Activated CD8-positive, alpha-beta memory T cell treated with anti-CD3 and anti-CD28 coated beads for 4 hours (primary cell): ENCODE measurements at regions not wholly inside any gene's neighbourhood (a gene's known extent, or its start where the extent isn't known, plus 50 kb on each side); places are given as distances from the start of the nearest gene placed in this dataset.
"Not testable (repeated sequence)": the region's sequence is repeated elsewhere in the genome, so short reads cannot be mapped to it uniquely, and the experiment has no call there.

Experiments used
- DNase-seq, 2 donors: peaks; one replicate each; pipeline ENCODE4 v3.0.0-alpha.2; 2020; ENCODE audit warnings: low read depth in 2 of 2

DNA sequence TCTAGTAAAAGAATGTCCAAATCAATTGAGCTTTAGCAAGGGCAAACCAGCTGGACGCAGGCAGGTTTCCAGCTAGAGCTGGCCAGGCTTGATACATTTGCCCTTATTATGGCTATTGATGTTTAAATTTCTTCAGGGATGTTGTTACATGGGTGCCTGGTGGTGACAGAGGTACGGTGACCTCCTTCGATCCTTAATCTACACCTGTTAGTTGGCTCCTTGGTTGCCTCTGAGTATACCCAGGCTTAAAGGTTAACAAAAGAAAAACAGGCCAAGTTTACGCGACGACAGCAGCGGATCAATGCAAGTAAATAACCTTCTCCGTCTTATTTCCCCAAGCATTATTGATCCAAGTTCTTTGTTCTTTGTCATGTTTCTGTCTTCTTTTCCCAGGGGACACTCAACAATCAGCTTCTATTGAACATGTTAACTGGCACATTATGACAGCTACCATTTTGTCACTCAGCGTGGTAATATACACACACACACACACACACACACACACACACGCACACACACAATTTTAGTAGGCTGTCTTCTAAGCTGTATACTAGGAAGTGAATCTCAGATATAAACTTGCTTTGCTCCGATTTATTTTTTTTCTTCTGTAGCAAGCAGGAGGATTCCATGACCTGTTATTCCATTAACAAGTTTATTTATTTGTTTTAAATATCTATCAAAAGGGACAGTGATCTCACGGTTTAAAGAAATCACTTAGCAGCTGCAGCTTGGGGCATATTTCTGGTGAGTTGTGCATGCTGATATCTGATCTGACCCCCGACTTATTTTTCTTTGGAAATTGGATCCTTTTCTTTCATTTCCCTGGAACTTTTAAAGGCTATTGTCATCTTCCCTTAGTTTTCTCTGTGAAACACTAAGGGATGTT, 844.7 kb downstream of the MCTP2 start:
- no peak for DNase-seq

DNA sequence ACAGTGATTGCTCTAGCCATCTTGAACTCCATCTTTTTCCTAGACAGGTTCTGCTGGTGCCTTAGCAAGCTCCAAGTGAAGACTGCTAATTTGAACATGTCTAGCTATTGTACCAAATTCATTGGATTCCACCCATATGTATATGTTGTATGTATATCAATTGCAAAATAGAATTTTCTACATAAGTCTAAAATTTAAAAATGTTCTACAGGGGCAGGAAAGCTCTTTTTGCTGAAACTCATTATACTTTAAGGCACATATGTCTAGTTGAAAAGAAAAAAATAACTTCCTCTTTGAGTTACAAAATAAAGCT, 845.3 kb downstream of the MCTP2 start:
- DNase-seq, result no peak

DNA sequence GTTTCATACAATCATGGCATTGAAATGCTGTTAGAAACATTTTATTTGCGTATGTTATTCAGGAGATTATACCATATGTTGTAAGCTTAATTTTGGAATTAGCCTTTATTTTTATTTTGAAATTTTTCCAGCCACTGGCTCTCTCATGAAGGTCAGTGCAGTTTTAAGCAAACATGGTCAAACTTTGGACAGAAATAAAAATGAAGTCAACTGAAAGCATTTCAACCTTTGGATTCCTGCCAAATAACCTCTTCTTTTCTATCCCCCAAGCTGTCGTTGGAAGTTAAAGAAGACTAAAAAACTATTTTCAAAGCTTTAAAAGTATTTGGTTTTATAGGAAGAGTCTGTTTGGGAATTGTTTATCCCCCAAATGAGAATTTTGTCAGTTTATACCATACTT, 846.6 kb downstream of the MCTP2 start:
- DNase-seq, result no peak

DNA sequence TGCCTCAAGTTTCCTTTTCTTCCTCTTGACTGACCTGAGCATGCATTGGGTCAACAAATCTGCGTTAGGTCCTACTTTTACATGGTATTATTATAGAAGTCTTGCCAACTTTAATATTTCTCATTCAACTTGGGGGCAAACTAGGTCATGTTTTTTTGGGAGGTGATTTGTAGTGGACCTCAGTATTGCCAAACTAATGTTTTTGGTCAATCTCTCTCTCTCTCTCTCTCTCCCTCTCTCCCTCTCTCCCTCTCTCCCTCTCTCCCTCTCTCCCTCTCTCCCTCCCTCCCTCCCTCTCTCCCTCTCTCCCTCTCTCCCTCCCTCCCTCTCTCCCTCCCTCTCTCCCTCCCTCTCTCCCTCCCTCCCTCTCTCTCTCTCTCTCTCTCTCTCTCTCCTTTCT, 848.9 kb downstream of the MCTP2 start:
- not testable (repeated sequence) for DNase-seq

DNA sequence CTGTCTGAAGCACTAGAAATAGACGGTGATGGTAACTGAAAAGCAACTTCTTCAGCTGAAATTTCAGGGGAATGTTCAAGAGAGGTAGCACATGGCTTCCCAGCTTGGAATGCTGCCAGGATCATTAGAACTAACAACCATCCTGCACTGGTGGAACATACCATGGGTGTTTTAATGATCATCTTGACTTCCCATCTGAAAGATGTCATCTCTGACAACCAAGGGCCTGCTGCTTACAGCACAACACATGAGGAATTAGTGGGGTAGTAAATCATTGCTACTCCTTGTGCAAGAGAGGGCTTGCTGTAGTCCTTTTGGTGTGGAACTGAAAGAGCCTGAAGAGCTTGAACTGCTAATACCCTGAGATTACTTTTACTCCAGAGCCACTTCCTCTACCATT, 853.7 kb downstream of the MCTP2 start:
- DNase-seq, result no peak

DNA sequence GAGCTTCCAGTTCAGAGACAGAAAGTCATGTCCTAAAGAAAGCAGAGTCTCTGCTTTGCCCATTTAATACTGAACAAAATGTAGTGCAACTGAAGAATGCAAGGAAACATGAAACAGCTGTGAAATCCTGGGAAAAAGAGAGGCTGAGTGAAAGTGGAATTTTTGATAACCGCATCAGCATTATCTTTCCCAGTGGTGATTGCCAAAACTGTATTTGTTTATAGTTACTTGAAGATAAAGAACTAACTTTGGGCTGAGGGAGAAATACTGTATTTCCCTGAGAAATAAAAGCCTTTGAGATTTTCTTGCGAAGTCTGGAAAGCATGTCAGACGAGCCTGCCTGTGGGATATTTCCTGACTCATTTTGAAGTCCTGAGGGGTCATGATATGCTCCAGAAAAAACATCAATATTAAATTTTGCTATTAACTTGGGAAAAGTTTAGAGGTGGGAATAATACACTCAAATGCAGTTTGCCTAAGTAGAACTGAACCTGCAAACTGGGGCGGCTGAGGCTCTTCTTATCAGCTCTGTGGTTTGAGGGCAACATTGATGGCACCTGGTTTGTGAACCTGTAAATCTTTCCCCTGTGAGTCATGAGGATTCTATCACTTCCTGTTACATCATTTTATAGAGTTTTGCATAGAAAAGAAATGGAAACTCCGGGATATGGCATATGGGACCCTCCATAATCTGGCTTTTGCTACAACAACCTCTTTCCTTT, 855.3 kb downstream of the MCTP2 start:
- DNase-seq, result no peak

DNA sequence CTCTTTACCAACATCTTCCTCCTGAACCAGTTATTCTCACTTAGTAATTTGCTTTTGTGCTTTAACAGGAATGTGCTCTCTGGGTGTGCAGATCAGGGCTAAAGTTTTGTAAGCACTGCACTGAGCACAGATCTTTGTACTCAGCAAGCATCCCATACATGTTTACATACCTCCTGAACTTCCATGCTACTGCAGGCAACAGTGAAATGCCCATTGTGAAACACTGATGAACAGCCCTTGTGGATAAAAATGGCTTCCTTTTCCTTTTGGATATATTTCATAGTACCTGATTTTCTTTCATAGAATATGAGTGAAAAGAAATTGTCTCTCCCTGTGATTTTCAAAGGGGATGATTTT, 855.9 kb downstream of the MCTP2 start:
- no peak for DNase-seq

DNA sequence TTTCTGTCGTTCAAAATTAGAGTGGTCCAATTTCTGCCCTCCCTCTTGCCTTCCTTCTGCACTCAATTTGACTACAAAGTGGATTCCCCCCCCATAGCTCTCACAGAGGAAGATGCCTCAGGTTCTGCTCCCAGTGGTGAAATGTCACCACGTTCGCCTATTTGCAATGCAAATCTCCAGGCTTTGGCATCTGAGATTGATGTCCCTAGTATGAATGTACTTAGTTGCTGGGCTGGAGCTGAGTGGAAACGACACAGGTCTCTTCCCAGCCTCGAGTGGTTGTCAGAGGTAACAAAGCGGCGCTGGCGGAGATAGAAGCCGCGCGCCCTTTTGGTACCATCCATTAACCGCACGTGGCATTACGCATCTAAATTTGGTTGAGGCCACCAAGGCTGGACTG, 860.1 kb downstream of the MCTP2 start:
- no peak for DNase-seq

DNA sequence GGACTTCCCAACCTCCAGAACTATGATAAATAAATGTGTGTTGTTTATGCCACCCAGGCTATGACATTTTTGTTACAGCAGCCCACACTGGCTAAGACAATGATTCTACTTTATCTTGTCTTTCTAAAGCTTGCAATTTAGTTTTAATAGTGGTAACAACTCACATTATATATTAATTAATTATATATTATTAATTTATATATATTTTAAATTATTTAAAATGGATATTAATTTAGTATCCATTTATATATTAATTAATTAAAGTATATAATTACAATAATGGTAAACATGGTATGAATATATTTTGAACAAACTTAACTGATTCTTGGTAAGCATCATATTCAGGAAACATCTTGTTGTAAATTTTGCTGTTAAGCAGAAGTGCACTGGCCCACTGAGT, 863.9 kb downstream of the MCTP2 start:
- DNase-seq, result no peak

DNA sequence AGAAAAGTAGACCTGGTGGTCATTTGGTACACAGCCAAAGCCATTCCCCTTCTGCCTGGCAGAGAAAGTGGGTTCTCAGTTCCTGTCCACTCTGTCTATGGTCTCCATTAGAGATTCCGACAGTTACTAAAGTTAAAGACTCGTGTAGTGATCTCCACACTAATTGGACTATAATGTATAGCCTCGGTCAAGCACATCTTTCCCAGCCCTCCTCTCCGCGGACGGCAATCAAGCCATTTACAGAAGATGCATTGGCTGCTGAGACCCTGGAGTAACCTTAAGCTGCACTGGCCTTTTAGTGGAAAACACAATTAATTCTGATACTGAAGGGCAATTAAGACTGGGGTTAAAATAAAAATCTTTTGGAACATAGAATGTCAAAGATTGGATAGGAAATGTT, 865.3 kb downstream of the MCTP2 start:
- no peak for DNase-seq

DNA sequence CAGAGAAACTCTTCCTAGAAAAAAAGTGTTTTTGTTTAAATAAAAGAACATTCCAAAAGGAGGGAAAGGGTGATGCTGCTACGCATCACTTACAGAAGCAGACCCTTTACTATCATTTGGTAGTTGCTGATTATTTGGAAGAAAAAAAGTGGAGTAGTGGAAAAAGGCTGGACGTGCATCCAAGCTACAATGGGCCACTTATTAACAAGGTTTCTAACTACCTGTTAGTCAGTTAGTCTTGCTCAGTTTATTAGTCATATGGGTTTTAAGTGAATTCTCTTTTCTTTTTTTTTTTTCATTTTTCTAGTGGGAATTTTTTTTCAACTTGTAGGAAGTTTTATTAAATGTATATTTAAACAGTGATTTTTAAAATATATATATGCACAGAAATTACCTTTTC, 866.0 kb downstream of the MCTP2 start:
- DNase-seq, result no peak

DNA sequence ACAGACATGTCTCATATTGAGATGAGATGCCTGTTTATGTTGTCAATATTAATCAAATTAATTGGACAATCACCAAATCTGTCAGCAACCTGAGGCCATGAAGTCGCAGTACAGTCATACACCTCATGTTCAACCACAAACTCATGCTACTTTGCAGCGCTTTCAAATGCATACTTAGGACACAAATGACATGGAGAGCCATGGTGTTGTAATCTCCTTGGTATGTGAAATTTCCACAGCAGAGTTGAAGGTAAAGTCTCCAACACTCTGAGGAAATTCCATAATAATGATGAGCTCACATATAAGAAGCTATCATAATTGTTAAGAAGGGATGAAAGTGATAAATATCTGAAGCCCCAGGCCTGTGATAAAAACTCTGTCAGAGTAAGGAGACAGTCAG, 873.9 kb downstream of the MCTP2 start:
- DNase-seq, result no peak

DNA sequence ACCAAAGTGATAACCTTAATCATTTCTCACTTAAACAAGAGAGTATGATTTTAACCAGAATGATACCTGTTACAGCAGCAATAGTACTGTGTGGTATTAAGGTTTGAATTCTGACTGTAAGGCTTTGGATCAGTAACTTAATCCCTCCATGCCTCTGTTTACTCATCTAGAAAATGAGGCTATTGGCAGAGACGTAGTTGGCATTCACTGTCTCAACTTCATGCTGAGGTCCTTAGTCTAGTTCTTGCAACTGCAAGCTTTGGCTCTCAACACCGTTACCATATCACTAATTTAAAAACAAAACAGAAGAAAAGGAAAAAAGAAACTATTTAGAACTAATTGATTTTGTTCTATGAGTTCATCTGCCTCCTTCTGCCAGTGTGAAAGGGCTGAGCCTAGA, 875.4 kb downstream of the MCTP2 start:
- DNase-seq, result no peak

DNA sequence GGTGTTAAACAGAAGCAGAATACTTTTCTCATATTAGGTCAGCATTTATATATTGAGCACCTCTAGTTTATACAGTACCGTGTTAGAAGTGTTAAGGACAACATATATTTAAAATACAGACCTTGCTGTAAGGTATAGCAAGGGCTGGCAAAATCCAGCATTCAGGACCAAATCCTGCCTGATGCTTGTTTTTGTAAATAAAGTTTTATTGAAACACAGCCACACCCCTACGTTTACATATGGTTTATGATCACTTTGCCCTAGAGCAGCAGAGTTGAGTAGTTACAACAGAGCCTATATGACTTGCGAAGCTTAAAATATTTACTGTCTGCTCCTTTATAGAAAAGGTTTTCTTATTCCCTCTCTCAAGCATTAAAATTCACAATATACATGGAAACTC, 877.3 kb downstream of the MCTP2 start:
- DNase-seq, result no peak

DNA sequence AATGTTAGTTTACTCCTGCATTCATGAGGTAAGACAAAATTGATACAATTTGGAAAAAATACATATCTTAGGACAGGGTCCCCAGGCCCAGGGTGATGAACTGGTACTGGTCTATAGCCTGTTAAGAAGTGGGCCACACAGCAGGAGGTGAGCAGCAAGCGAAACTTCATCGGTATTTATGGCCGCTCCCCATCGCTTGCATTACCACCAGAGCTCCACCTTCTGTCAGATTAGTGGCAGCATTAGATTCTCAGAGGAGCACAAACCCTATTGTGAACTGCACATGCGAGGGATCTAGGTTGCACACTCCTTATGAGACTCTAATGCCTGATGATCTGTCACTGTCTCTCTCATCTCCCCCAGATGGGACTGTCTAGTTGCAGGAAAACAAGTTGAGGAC, 880.6 kb downstream of the MCTP2 start:
- DNase-seq, result no peak

DNA sequence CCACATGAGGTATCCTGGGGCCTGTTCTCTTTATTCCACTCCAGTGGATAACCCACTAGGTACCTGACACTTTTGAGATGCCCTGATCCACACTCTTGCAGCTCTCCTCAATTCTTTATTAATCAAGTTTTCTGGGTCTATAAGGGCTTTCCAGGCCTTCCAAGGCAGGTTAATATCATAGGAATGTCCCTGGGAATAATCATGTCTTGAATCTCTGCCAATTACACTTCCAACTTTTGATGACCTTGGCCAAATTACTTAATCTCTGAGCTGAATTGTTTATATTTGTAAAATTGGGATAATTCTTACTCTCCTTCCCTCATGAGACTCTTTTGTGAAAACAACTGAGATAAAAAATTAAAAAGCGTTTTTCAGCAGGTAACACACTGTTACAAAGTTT, 881.7 kb downstream of the MCTP2 start:
- no peak for DNase-seq

DNA sequence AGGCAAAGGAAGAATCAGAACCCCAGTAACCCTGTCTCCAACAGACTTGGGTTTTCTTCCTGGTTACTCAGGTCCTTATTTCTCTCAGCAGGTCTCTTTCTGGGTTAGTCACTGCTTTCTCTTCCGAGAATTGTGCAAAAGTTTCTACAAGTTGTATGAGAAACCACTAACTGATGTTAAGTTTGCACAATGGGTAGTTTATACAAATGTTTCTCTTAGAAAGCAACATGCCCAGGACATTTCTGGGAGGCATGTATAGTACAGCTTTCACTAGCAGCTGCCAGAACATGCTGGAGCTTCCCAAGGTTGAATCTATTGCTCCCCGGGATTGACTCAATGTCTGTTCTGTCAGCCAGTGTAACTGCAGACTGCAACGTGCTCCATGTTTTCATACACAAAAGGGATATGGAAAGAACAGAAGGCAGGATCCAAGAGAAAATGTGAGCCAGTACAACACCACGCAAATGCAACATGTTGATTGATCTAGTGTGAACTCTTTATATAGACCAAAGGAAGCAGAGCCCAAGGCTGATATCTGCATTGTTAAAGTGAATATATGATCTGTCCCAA, 887.8 kb downstream of the MCTP2 start:
- DNase-seq, result no peak

DNA sequence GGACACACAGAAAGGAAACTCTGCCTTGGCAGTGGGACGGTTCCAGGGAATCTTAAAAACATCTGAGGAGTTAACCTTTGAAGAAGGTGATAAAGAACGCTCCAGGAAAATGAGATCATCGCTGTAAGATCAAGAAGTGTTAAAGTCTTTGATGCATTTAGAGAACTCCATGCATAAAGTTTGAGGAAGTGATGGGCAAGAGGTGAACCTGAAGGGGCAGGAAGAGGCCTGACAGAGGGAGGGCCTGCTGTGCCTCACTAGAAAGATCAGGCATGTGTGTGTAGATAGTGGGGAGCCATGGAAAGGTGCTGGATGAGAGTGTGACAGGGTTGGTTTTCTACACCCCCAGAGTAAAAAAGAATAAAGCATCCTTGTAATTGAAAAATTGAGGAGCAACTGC, 889.2 kb downstream of the MCTP2 start:
- no peak for DNase-seq

DNA sequence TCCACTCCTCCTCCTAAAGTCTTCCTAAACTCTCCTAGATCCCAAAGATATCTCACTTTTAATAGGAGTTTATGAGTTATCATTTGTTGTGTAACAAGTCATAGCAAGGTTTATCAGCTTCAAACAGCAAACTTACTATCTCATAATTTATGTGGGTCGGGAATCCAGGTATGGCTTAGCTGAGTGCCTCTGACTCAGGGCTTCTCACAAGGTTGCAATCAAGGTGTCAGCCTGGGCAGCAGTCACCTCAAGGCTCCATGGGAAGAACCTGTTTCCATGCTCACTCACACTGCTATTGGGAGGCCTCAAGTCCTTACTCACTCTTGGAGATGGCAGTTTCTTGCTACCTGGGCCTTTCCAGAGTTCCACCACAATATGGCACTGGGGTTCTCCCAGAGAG, 889.8 kb downstream of the MCTP2 start:
- DNase-seq, result no peak

DNA sequence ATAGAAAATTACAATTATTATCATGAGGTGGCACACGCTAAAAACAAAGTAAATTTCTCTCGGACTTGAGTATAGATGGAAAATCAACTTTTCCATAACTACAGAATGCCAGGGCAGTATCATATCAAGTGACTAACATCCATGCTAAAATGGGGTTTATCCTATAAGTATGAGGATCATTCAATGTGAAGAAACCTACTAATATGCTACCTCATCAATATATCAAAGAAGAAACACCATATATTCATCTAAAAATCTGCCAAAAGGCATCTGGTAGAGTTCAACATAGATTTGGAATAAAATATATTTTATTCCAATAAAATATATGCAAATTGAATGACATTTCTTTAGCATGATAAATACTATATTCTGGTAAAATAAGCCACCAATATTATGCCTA, 894.4 kb downstream of the MCTP2 start:
- no peak for DNase-seq

DNA sequence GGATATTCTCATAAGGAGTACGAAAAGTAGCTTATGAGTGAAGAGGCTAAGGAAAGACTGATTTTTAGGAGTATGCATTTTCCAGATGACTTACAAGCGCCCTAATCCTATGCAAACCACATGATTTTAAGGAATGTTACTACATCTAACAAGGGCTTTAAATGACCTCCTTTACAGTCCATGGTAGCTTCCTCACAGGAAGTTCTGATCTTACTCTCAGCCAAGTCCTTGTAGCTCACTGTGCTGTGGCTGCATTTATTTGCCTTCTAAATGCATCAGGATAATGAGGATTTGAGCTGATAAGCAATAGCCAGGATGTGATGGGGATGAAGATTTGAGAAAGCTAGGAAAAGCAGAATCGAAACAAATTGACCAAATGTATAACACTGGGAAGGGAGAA, 896.0 kb downstream of the MCTP2 start:
- no peak for DNase-seq

DNA sequence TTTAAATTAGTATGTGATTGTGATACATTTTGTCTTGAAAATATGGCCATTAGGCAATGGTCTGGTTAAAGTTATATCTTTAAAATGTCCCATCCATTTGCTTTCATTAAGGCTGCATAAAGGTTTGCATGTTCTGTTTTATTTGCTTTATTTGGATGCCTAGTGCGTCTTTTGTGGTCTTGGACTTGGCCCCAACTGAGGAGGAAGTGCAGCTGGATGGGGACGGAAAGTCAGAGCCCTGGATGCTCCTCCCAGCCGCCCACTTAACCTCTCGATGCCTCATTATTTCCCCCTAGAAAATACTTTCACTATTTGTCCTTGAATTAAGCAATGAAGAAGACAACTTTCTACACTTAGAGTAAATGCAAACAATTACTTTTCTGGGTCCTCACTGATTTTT, 898.2 kb downstream of the MCTP2 start:
- DNase-seq, result no peak

DNA sequence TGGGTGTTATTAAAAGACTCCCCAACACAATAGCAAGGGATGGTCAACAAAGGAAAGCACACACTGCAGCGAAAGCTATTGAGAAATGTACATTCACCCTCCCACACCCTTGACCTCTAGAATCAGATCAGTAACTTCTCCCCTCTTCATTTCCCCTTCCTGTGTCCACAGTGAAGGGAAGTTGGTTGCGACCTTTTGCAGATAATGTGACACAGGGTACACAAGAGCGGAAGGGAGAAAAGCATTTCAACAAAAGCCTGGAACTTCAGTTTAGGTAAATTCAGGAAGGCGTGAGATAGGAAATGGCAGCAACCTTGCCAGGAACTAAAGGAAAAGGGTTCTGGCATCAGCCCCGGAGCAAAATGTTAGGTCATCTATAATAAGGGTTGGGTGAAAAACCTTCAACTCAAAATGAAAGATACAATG, 899.8 kb downstream of the MCTP2 start:
- DNase-seq, result no peak
